Ectodermal cell (in vitro differentiated cells): ENCODE measurements at regions not wholly inside any gene's neighbourhood (a gene's known extent, or its start where the extent isn't known, plus 50 kb on each side); places are given as distances from the start of the nearest gene placed in this dataset.

Experiments used
- H3K27ac ChIP-seq: 2 replicates; pipeline ENCODE4 v1.7.0; 2013; ENCODE audit warnings: mild to moderate bottlenecking, low read depth, low read length; ENCODE audit not compliant: insufficient read depth, poor library complexity, severe bottlenecking
- H3K27me3 ChIP-seq: 2 replicates; pipeline ENCODE4 v1.7.0; 2013; ENCODE audit warnings: mild to moderate bottlenecking, low read length; ENCODE audit not compliant: insufficient read depth, control insufficient read depth, poor library complexity, severe bottlenecking
- H3K36me3 ChIP-seq: one replicate; pipeline ENCODE4 v1.7.0; 2013; ENCODE audit warnings: low read length; ENCODE audit not compliant: control insufficient read depth, insufficient read depth
- H3K4me1 ChIP-seq: one replicate; pipeline ENCODE4 v1.7.0; 2013; ENCODE audit warnings: low read length; ENCODE audit not compliant: control insufficient read depth, insufficient read depth
- H3K4me3 ChIP-seq: 2 replicates; pipeline ENCODE4 v1.7.0; 2013; ENCODE audit warnings: low read depth, low read length, control low read depth; ENCODE audit not compliant: insufficient read depth
- H3K9me3 ChIP-seq: 2 replicates; pipeline ENCODE4 v1.7.0; 2013; ENCODE audit warnings: mild to moderate bottlenecking, low read length, moderate library complexity; ENCODE audit not compliant: control insufficient read depth
- WGBS, 2 experiments: methylation state at CpG; one replicate each; pipeline ENCODE4 v1.1.7; 2013; ENCODE audit warnings: missing lambda C conversion rate in 2 of 2; 5-methylcytosine and 5-hydroxymethylcytosine counted together

DNA sequence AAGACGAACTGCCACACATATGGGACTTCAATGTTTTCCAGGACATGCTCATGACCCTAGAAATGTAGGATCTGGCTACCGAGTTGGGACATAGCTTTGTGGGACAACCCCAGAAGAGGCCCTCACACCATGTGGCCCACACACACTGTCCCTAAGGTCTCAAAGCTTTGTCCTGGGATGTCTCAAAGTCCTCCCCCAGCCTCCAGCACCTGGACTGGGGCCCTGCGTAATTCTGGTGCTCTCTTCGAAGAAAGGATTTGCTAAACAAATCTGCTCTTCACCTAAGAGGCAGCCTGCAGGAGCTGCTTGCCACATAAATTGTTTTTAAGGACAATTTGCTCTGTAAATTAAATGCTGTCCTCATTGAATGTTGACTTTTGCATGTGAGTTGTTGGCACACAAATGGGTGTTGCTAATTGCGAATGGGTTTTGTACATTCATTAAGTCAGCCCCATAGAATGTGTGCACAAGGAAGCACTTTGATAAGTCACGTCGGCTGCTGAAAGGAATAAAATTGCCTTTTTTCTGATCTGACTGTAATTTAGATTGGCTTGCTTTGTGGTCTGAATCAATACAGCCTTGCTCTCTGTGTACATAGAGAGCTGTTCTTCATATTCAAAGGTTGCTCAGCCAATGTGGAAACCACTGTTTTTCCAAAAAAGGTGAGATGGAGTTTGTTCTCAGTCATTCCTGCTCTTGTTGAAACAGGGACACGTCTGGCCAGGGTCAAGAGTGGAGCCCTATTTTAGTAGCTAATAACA is 161.6 kb upstream of the PWP1 start:
- Histone ChIP-seq H3K36me3 (no peaks in the 10 kb centered on the region), H3K27ac (no peak overlapping the region), H3K4me1 (no peaks in the 10 kb centered on the region), H3K4me3 (no peak overlapping the region), H3K27me3 (no peaks in the 10 kb centered on the region), H3K9me3 (no peaks in the 10 kb centered on the region)
- 90 to 92% methylated on average over 8 of the region's 8 CpGs for WGBS, 2 experiments

DNA sequence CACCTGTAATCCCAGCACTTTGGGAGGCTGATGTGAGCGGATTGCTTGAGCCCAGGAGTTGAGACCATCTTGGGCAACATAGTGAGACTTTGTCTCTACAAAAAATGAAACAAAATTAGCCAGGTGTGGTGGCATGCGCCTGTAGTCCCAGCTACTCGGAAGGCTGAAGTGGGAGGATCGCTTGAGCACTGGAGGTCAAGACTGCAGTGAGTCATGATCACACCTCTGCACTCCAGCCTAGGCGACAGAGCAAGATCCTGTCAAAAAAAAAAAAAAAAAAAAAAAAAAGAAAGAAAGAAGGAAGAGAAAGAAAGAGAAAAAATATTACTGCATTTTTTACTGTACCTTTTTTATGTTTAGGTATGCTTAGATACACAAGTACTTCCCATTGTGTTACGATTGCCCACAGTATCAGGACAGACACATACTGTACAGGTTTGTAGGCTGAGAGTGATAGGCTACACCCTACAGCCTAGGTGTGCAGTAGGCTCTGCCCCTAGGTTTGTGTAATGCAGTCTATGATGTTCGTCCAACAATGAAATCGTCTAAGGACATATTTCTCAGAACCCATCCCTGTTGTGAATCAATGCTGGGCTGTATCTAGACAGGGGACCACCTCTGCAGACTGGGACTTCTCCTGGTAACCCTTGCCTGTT is 160.4 kb upstream of the PWP1 start:
- H3K36me3 ChIP-seq = no peaks in the 10 kb centered on the region
- no peaks in the 10 kb centered on the region for H3K9me3 ChIP-seq
- no peaks in the 10 kb centered on the region for H3K27me3 ChIP-seq
- H3K27ac ChIP-seq = no peak overlapping the region
- no peak overlapping the region for H3K4me3 ChIP-seq
- H3K4me1 ChIP-seq = no peaks in the 10 kb centered on the region
- 93 to 95% methylated on average over 7 to 8 of the region's 8 CpGs for WGBS, 2 experiments

DNA sequence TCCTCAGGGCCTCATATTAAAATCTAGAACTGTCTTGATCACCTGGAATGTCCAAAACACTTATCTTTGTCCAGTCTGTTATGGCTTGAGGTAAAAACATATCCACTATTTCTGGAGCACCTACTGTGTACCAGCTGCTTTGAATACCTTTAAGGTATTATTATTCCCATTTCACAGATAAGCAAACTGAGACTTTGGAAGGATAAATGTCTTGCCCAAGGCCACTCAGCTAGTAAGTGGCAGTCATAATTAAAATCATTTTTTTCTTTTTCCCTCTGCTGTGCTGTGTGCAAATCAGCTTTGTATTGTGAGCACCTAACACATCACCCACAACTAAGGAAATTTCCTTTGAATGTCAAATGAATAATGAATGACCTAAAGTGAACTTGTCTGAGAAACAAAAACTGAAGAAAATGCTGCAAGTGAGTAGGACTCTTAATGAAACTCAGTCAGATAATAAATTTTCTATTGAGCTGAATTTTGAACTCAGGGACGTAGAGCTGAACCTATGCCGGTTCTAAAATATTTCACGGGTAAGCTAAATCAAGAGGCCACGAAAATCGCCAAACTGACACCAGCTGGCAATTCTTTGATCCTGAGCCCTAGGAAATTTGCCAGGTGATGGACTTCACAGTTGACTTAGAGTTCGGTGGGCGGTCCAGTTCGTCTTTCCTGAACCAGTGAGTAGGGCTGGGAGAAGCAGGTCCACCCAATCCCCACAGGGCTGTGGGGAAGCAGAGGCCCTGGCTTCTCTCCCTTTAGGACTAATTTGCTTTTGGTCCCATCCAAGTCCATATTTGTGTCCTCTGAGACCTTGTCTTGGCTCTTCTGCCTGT is 159.7 kb upstream of the PWP1 start:
- no peak overlapping the region for H3K27ac ChIP-seq
- WGBS, 2 experiments = 93 to 96% methylated on average over 8 of the region's 8 CpGs
- H3K36me3 ChIP-seq = no peaks in the 10 kb centered on the region
- H3K4me1 ChIP-seq = no peaks in the 10 kb centered on the region
- H3K27me3 ChIP-seq = no peaks in the 10 kb centered on the region
- H3K4me3 ChIP-seq = no peak overlapping the region
- H3K9me3 ChIP-seq = no peaks in the 10 kb centered on the region

DNA sequence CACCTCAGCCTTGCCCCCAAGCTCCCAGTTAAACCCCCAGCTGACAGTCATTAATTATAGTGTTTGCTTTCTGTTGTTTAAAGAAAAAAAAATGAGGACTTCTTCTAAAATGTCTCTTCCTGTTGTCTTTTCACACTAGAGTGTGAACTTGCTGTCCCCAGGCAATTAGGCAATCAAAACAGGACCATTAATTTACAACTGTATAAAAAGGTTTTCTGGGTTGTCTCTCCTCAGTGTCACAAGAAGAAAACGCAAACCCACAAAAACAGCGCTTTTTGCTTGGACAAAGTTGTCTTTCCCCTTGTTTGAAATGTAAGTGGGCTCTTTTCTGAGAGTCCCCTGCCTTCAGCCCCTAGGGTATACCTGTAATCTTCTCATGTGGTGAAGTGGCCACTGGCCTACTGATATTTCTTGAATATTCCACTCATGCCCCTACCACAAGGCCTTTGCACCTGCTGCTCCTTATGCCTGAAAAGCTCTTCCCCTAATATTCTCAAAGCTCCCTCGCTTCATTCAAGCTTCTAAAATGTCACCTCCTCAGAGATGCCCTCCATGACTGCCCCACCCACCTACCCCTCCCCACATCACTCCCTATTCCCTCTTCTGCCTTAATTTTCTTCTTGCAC is 158.9 kb upstream of the PWP1 start:
- Histone ChIP-seq H3K9me3 (no peaks in the 10 kb centered on the region), H3K4me3 (no peak overlapping the region), H3K27me3 (no peaks in the 10 kb centered on the region), H3K27ac (no peak overlapping the region), H3K36me3 (no peaks in the 10 kb centered on the region), H3K4me1 (no peaks in the 10 kb centered on the region)
- WGBS, 2 experiments = 92 to 96% methylated on average over 3 of the region's 3 CpGs

DNA sequence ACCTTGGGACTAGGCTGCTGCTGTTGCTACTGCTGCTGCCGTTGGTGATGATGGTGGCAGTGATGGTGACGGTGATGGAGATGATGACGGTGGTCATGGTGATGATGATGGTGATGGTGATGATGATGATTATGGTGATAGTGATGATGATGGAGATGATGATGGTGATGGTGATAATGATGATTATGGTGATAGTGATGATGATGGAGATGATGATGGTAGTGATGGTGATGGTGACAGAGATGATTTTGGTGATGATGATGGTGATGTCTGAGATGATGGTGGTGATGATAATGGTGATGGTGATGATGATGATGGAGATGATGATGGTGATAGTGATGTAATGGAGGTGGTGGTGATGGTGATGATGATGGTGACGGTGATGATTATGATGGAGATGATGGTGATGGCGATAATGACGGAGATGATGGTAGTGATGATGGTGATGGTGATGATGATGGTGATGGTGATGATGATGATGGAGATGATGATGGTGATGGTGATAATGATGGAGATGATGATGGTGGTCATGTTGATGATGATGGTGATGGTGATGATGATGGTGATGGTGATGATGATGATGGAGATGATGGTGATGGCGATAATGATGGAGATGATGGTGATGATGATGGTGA is 156.8 kb upstream of the PWP1 start:
- no peaks in the 10 kb centered on the region for H3K9me3 ChIP-seq
- 92 to 95% methylated on average over 7 of the region's 7 CpGs for WGBS, 2 experiments

DNA sequence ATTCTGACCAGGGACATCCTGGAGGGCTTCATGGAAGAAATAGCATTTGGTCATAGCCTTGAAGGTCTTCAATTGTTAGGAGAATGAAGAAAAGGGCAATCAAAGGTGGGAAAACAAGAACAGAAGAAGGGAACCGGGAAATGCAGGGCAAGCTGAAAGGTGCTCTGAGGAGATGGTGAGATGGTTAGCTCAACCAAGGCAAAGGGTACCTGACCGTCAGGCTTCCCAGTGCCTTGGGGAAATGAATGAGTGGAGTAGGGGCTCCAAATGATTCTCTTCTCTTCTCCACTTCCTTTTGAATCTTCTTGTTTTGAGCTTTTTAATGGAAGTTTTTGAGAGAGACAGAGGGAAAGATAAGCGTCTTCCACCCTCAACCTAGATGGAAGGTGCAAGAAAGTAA is 155.6 kb upstream of the PWP1 start:
- H3K36me3 ChIP-seq = no peaks in the 10 kb centered on the region

More for the DNA sequence above, 156.8 kb upstream of the PWP1 start:
- H3K27ac ChIP-seq = no peak overlapping the region
- H3K4me3 ChIP-seq = no peak overlapping the region
- no peaks in the 10 kb centered on the region for H3K27me3 ChIP-seq
- no peaks in the 10 kb centered on the region for H3K4me1 ChIP-seq
- no peaks in the 10 kb centered on the region for H3K36me3 ChIP-seq

DNA sequence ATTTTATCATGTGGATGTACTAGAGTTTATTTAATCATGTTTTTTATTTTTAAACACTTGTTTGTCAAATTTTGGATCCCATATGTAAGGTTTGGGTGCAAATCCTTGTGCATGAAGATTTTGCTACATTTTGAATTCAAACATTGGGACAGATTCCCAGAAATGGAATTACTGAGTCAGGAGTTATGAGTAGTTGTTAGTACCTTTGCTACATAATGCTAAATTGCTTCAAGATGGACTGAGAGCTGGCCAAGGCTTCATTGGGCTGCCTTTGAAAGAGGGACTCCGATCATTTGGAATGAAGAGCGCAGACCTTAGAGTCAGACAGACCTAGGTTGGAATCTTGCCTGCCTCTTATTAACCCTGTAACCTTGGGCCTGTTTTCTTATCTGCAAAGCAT is 154.9 kb upstream of the PWP1 start:
- H3K4me1 ChIP-seq = no peaks in the 10 kb centered on the region
- H3K27ac ChIP-seq = no peak overlapping the region
- H3K27me3 ChIP-seq = no peaks in the 10 kb centered on the region
- 93 to 100% methylated on average over 2 of the region's 2 CpGs for WGBS, 2 experiments
- no peaks in the 10 kb centered on the region for H3K36me3 ChIP-seq
- H3K9me3 ChIP-seq = no peaks in the 10 kb centered on the region
- no peak overlapping the region for H3K4me3 ChIP-seq

More for the DNA sequence above, 155.6 kb upstream of the PWP1 start:
- no peak overlapping the region for H3K27ac ChIP-seq
- H3K9me3 ChIP-seq = no peaks in the 10 kb centered on the region
- WGBS, 2 experiments = 91 to 94% methylated on average over 2 to 3 of the region's 3 CpGs
- no peak overlapping the region for H3K4me3 ChIP-seq
- no peaks in the 10 kb centered on the region for H3K4me1 ChIP-seq
- H3K27me3 ChIP-seq = no peaks in the 10 kb centered on the region

DNA sequence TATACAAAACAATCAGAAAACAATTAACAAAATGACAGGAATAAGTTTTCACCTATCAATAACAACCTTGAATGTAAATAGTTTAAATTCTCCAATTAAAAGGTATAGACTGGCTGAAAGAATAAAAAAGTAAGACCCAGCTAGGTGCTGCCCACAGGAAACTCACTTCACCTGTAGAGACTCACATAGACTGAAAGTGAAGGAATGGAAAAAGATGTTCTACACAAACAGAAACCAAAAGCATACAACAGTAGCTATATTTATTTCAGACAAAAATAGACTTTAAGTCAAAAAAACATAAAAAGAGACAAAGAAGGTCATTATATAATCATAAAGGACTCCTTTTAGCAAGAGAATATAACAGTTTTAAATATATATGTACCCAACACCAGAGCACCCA is 152.4 kb upstream of the PWP1 start:
- H3K4me1 ChIP-seq = no peaks in the 10 kb centered on the region

DNA sequence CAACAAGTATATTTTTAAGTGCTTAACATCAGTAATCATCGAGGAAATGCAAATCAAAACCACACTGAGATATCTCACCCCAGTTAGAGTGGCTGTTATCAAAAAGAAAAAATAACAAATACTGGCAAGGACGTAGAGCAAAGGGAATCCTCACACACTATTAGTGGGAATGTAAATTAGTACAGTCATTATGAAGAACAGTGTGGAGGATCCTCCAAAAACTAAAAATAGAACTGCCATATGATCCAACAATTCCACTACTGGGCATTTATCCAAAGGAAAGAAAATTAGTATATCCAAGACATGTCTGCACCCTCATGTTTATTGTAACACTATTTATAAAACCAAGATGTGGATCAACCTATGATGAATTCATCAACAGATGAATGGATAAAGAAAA is 149.0 kb upstream of the PWP1 start:
- no peaks in the 10 kb centered on the region for H3K27me3 ChIP-seq
- H3K36me3 ChIP-seq = no peaks in the 10 kb centered on the region
- 92 to 100% methylated on average over 1 to 2 of the region's 2 CpGs for WGBS, 2 experiments
- no peak overlapping the region for H3K27ac ChIP-seq
- no peak overlapping the region for H3K4me3 ChIP-seq
- H3K9me3 ChIP-seq = no peaks in the 10 kb centered on the region
- H3K4me1 ChIP-seq = no peaks in the 10 kb centered on the region

More for the DNA sequence above, 152.4 kb upstream of the PWP1 start:
- Histone ChIP-seq H3K36me3 (no peaks in the 10 kb centered on the region), H3K27me3 (no peaks in the 10 kb centered on the region), H3K9me3 (no peaks in the 10 kb centered on the region), H3K4me3 (no peak overlapping the region), H3K27ac (no peak overlapping the region)
